ENCODE measurements at regions not wholly inside any gene's neighbourhood (a gene's known extent, or its start where the extent isn't known, plus 50 kb on each side); places are given as distances from the start of the nearest gene placed in this dataset.

DNA sequence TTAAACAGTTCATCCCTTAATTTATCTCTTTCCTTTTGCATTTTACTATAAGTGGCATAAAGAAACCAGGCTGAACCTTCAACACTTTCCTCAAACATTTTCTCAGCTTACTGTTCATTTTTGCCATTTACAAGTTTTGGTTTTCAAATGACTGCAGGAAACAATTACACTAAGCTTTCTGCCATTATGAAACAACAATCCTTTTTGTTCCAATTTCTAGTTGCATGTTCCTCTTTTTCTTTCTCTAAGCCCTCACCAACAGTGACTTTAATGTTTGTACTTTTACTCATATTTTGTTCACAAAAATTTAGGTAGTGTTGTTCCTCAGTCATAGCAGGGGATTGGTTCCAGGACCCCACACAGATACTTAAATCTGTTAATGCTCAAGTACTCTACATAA, 1526.1 kb downstream of the STIM2 start:
- TF ChIP-seq CTCF (IDR thresholded peaks at IDR 0.05) (no peak), POLR2A (IDR thresholded peaks at IDR 0.05) (no peak)
